ENCODE measurements at regions not wholly inside any gene's neighbourhood (a gene's known extent, or its start where the extent isn't known, plus 50 kb on each side); places are given as distances from the start of the nearest gene placed in this dataset.

DNA sequence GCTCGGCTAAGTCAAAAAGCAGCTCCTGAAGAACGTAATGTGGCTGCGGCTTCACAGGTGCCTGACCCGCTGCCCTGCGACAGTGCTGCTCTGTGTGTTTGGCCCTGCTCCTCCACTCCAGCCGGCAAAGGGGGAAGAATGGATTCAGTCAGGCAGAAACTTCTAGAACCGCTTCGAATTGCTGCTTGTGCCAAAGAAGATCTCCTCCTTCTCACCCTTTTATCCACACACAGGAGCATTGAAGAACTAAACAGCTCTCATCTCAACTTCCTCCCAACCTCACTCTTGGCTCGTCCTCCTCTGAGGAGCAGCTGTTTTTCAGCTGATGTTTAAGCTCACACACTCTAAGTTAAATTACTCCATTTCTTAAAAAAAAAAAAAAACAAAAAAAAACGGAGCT, 651.4 kb downstream of the INHBA start:
- Histone ChIP-seq H2BK12ac (ENCODE audit: insufficient read length, low read depth, low read length) (no peak overlapping the region), H3K79me2 (ENCODE audit: insufficient read depth, low read length) (no peaks in the 10 kb centered on the region), H3K9ac (ENCODE audit: extremely low read depth, insufficient read length, low read length) (no peak overlapping the region), H2AFZ (ENCODE audit: low read length) (no peak overlapping the region), H3K4ac (ENCODE audit: low read depth, low read length) (no peak overlapping the region), H3K79me1 (ENCODE audit: insufficient read depth, low read depth, low read length, poor library complexity, severe bottlenecking) (no peaks in the 10 kb centered on the region), H2AK5ac (ENCODE audit: insufficient read length, low read length) (no peak overlapping the region), H3K27me3 (ENCODE audit: insufficient read depth, low read length) (no peaks in the 10 kb centered on the region), H3K9me3 (ENCODE audit: control insufficient read depth, low read depth, low read length) (no peaks in the 10 kb centered on the region), H4K91ac (ENCODE audit: insufficient read length, low read depth, low read length) (no peak overlapping the region), H3K23me2 (ENCODE audit: insufficient read length, low read depth, low read length, poor library complexity, severe bottlenecking) (no peaks in the 10 kb centered on the region), H2BK5ac (ENCODE audit: insufficient read length, low read length) (no peak overlapping the region), H3T11ph (ENCODE audit: low read length) (no peak overlapping the region), H3K27ac (ENCODE audit: insufficient read length, low read depth, low read length) (no peak overlapping the region), H3K4me1 (ENCODE audit: insufficient read depth, low read length) (no peaks in the 10 kb centered on the region), H4K8ac (replicated peaks; ENCODE audit: insufficient read length, low read depth, low read length) (no peak overlapping the region), H3K14ac (ENCODE audit: insufficient read depth, low read length) (no peak overlapping the region), H2BK15ac (ENCODE audit: low read depth, low read length) (no peak overlapping the region), H2BK120ac (ENCODE audit: low read depth, low read length, poor library complexity, severe bottlenecking) (no peak overlapping the region), H3K23ac (ENCODE audit: insufficient read length, low read depth, low read length) (no peak overlapping the region), H4K20me1 (ENCODE audit: control insufficient read depth, insufficient read depth, insufficient read length) (no peaks in the 10 kb centered on the region), H4K5ac (ENCODE audit: insufficient read length, low read depth, low read length) (no peak overlapping the region), H3K56ac (ENCODE audit: insufficient read length, low read depth, low read length) (no peak overlapping the region), H3K18ac (ENCODE audit: insufficient read length, low read depth, low read length) (no peak overlapping the region), H2BK20ac (ENCODE audit: low read depth, low read length, poor library complexity, severe bottlenecking) (no peak overlapping the region), H3K4me2 (ENCODE audit: insufficient read depth, insufficient read length, low read length) (no peak overlapping the region)
- H3K9me3 Mint-ChIP-seq, result peaks cover 0 to under 1% of the 10 kb centered on the region in 2 experiments; a peak in 3 of 5 replicates
- H3K27me3 Mint-ChIP-seq (ENCODE audit: low read depth), result peaks cover 41% of the 10 kb centered on the region
- no peak for TF ChIP-seq CTCF (conservative IDR thresholded peaks at IDR 0.05)
- no CpG with 5 or more reads among the region's 10 CpGs for WGBS (ENCODE audit: extremely low coverage, insufficient read length, low lambda C conversion rate)
- H3K27ac Mint-ChIP-seq, result no peak overlapping the region
- H3K4me3 Mint-ChIP-seq, result no peak overlapping the region
- no peak for DNase-seq
- H3K4me1 Mint-ChIP-seq, result peaks cover 10 to 14% of the 10 kb centered on the region in 2 experiments
- H3K36me3 Mint-ChIP-seq (ENCODE audit: insufficient read depth in 1 of 3, low read depth in 3 of 3), result no peaks in the 10 kb centered on the region

All from H9 (cell line).